GM23248 (cell line): ENCODE measurements at regions not wholly inside any gene's neighbourhood (a gene's known extent, or its start where the extent isn't known, plus 50 kb on each side); places are given as distances from the start of the nearest gene placed in this dataset.

ENCODE experiments used
- EZH2 ChIP-seq: fragments of 200-600 bp; sonication (generic); IDR thresholded peaks from 2 replicates; pipeline ENCODE4 v1.6.1; 2018; ENCODE audit warnings: antibody characterized with exemption, mild to moderate bottlenecking; ENCODE audit not compliant: insufficient read depth, poor library complexity, severe bottlenecking
- EZH2phosphoT487 ChIP-seq: fragments of 200-600 bp; sonication (generic); IDR thresholded peaks from 2 replicates; pipeline ENCODE4 v1.6.1; 2018; ENCODE audit warnings: antibody characterized with exemption, moderate library complexity, mild to moderate bottlenecking, low read depth; ENCODE audit not compliant: insufficient read depth

DNA sequence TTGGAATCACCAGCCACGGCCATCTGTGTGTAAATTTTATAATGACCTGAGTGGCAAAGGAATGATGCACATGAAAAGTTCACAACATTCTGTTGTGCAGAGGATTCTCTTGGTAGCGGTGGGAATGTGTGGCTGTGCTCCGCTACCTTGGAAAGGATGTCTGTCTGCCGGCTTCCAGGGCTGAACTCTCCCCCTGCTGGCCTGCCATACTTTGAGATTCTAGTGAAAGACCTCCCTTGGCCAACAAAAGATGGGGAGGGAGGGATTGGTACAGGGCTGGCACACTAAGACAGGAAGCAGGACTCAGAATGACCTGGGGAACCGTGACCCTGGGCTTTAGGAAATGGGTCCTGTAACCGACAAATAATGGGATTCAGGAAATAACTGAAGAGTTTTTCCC, 194.5 kb upstream of the PLD5 start:
- no peak for TF ChIP-seq EZH2
- no peak for TF ChIP-seq EZH2phosphoT487
